IMR-90 (cell line): ENCODE measurements at regions not wholly inside any gene's neighbourhood (a gene's known extent, or its start where the extent isn't known, plus 50 kb on each side); places are given as distances from the start of the nearest gene placed in this dataset.

ENCODE experiments used
- ATAC-seq: fragments of 200-7000 bp; cut with Tn5 transposase; 2 replicates; pipeline ENCODE4 v1.9.1; 2020; ENCODE audit warnings: low read depth, mild to moderate bottlenecking, moderate library complexity
- BruUV-seq: library from RNA; stranded (reverse); fragments of 400-500 nt; replicated peaks from 2 replicates; lab custom pipeline; 2021; lab: Mats Ljungman, UMichigan
- CTCF ChIA-PET: fragments of 300-600 bp; formaldehyde crosslinking; extraction: SDS; loops from one replicate; lab custom pipeline; 2021; ENCODE audit warnings: antibody characterized with exemption; lab: Yijun Ruan, JAX
- POLR2A ChIA-PET: fragments of 300-600 bp; sonication (Branson Sonifier 250); formaldehyde crosslinking; loops from one replicate; lab custom pipeline; 2022; ENCODE audit warnings: antibody characterized with exemption; ENCODE audit not compliant: unreplicated experiment; lab: Charles Lee
- DNase-seq: peaks from one replicate; pipeline ENCODE4 v3.0.0; 2013
- H2AFZ ChIP-seq: replicated peaks from 2 replicates; pipeline ENCODE3; 2013; ENCODE audit warnings: low read length, mild to moderate bottlenecking; ENCODE audit not compliant: poor library complexity
- H2AK5ac ChIP-seq: 2 replicates; pipeline ENCODE4 v1.6.1; 2013; ENCODE audit warnings: low read depth, low read length, inconsistent platforms
- H2AK9ac ChIP-seq: replicated peaks from 2 replicates; pipeline ENCODE3; 2013; ENCODE audit warnings: mild to moderate bottlenecking, low read depth, low read length, moderate library complexity; ENCODE audit not compliant: poor library complexity
- H2BK120ac ChIP-seq: 2 replicates; pipeline ENCODE4 v1.6.1; 2013; ENCODE audit warnings: low read depth, low read length, inconsistent platforms
- H2BK15ac ChIP-seq: 3 replicates; pipeline ENCODE4 v1.6.1; 2013; ENCODE audit warnings: low read depth, low read length, inconsistent platforms
- H2BK20ac ChIP-seq: 2 replicates; pipeline ENCODE4 v1.6.1; 2013; ENCODE audit warnings: low read depth, mild to moderate bottlenecking, inconsistent platforms, low read length, moderate library complexity
- H2BK5ac ChIP-seq: 2 replicates; pipeline ENCODE4 v1.6.1; 2013; ENCODE audit warnings: mild to moderate bottlenecking, low read depth, low read length, inconsistent platforms; ENCODE audit not compliant: poor library complexity, severe bottlenecking
- H3K14ac ChIP-seq: replicated peaks from 2 replicates; pipeline ENCODE4 v1.6.1; 2013; ENCODE audit warnings: low read depth, low read length, inconsistent platforms
- H3K18ac ChIP-seq: 2 replicates; pipeline ENCODE4 v1.6.1; 2013; ENCODE audit warnings: low read depth, low read length, control low read depth
- H3K23ac ChIP-seq: 2 replicates; pipeline ENCODE4 v1.6.1; 2013; ENCODE audit warnings: low read depth, low read length, inconsistent platforms
- H3K27ac ChIP-seq: 2 replicates; pipeline ENCODE4 v1.5.1; 2013; ENCODE audit warnings: mild to moderate bottlenecking, control low read depth, low read length; ENCODE audit not compliant: insufficient read depth
- H3K27me3 ChIP-seq: 2 replicates; pipeline ENCODE4 v1.6.1; 2013; ENCODE audit warnings: low read length; ENCODE audit not compliant: control insufficient read depth, insufficient read depth
- H3K36me3 ChIP-seq: 2 replicates; pipeline ENCODE4 v1.6.1; 2013; ENCODE audit warnings: low read length, mixed read lengths; ENCODE audit not compliant: control insufficient read depth, insufficient read depth
- H3K4ac ChIP-seq: 2 replicates; pipeline ENCODE4 v1.6.1; 2013; ENCODE audit warnings: low read depth, low read length, inconsistent platforms
- H3K4me1 ChIP-seq: 2 replicates; pipeline ENCODE4 v1.6.1; 2013; ENCODE audit warnings: low read length, mixed read lengths; ENCODE audit not compliant: control insufficient read depth, insufficient read depth
- H3K4me2 ChIP-seq: 2 replicates; pipeline ENCODE4 v1.6.1; 2013; ENCODE audit warnings: low read depth, mild to moderate bottlenecking, control low read depth, low read length, moderate library complexity
- H3K4me3 ChIP-seq: 2 replicates; pipeline ENCODE4 v1.5.1; 2013; ENCODE audit warnings: low read depth, mild to moderate bottlenecking, control low read depth, low read length, moderate library complexity; ENCODE audit not compliant: insufficient read depth
- H3K56ac ChIP-seq: 2 replicates; pipeline ENCODE4 v1.6.1; 2013; ENCODE audit warnings: low read length, inconsistent platforms; ENCODE audit not compliant: insufficient read depth; ENCODE audit errors: extremely low read depth
- H3K79me1 ChIP-seq, 2 experiments: 2 replicates each; pipeline ENCODE4 v1.6.1; 2013; ENCODE audit warnings: low read length in 2 of 2, inconsistent platforms in 1 of 2, low read depth in 1 of 2
- H3K9ac ChIP-seq: 2 replicates; pipeline ENCODE4 v1.6.1; 2013; ENCODE audit warnings: low read depth, low read length, control low read depth
- H3K9me1 ChIP-seq: 2 replicates; pipeline ENCODE4 v1.6.1; 2013; ENCODE audit warnings: low read length, inconsistent platforms; ENCODE audit not compliant: insufficient read depth
- H3K9me3 ChIP-seq: 2 replicates; pipeline ENCODE4 v1.6.1; 2013; ENCODE audit warnings: low read length; ENCODE audit not compliant: control insufficient read depth, insufficient read depth
- H4K20me1 ChIP-seq: 2 replicates; pipeline ENCODE4 v1.6.1; 2013; ENCODE audit warnings: low read length, inconsistent platforms; ENCODE audit not compliant: insufficient read depth
- H4K5ac ChIP-seq: 2 replicates; pipeline ENCODE4 v1.6.1; 2013; ENCODE audit warnings: mild to moderate bottlenecking, low read depth, low read length, control low read depth
- H4K8ac ChIP-seq, 2 experiments: 2 replicates each; pipeline ENCODE4 v1.6.1; 2013; ENCODE audit warnings: low read depth in 2 of 2, low read length in 2 of 2, control low read depth in 1 of 2, inconsistent platforms in 1 of 2
- H4K91ac ChIP-seq: 2 replicates; pipeline ENCODE4 v1.6.1; 2013; ENCODE audit warnings: low read depth, low read length, inconsistent platforms; ENCODE audit not compliant: insufficient read depth
- MAZ ChIP-seq: IDR thresholded peaks from 2 replicates; pipeline ENCODE4 v1.6.1; 2012; ENCODE audit warnings: low read depth, mild to moderate bottlenecking, low read length, improper control_type of control experiment, moderate library complexity, borderline replicate concordance
- RCOR1 ChIP-seq: IDR thresholded peaks from 2 replicates; pipeline ENCODE4 v1.6.1; 2012; ENCODE audit warnings: mild to moderate bottlenecking, low read length, improper control_type of control experiment; ENCODE audit not compliant: insufficient replicate concordance
- WGBS, 2 experiments: methylation state at CpG; one replicate each; pipeline versions ENCODE4 v1.1.5 to v1.1.7; 2013; ENCODE audit warnings: missing lambda C conversion rate in 2 of 2; ENCODE audit not compliant: insufficient read length in 1 of 2; ENCODE audit errors: extremely low coverage in 2 of 2; 5-methylcytosine and 5-hydroxymethylcytosine counted together
- dilution Hi-C: fragments of 300-500 bp; cut with HindIII; formaldehyde crosslinking; loops from one replicate; pipeline ENCODE4 v1.14.3; 2018; ENCODE audit warnings: low sequenced_read_pairs; ENCODE audit not compliant: unreplicated experiment
- in situ Hi-C: fragments of 300-500 bp; cut with MboI; formaldehyde crosslinking; loops from 3 replicates; pipeline ENCODE4 v1.14.3; 2019; ENCODE audit warnings: low sequenced_read_pairs, inconsistent platforms, mixed read lengths
- intact Hi-C: fragments of 100-400 bp; cut with micrococcal nuclease; formaldehyde crosslinking; loops from 2 replicates; pipeline ENCODE4 v1.10.0; 2022

GRCh38 chr17:62897706-62898105 lies 68.3 kb upstream of the TANC2 start:
- no peak overlapping the region for H4K8ac ChIP-seq
- no peak overlapping the region for H3K4ac ChIP-seq
- no peaks in the 10 kb centered on the region for H3K9me1 ChIP-seq
- H3K27me3 ChIP-seq = no peaks in the 10 kb centered on the region
- H3K4me1 ChIP-seq = 0 out of 2 replicates have a peak, but pooled peaks cover 3% of the 10 kb centered on the region
- no peak overlapping the region for H3K9ac ChIP-seq
- no peak overlapping the region for H3K4me2 ChIP-seq
- in situ Hi-C loops = no loop called here
- no peak overlapping the region for H3K27ac ChIP-seq
- H3K18ac ChIP-seq = no peak overlapping the region
- no peak overlapping the region for H3K4me3 ChIP-seq
- H3K14ac ChIP-seq = no peak overlapping the region
- no peak overlapping the region; the same call in 2 of the 3 replicates for H2BK15ac ChIP-seq
- ChIA-PET CTCF (no interaction called here), POLR2A (no interaction called here)
- no peak overlapping the region for H2BK120ac ChIP-seq
- no peak overlapping the region for H4K91ac ChIP-seq
- no TSS peak for BruUV-seq
- no CpG with 5 or more reads among the region's 2 CpGs for WGBS, 2 experiments
- no peak overlapping the region for H2BK5ac ChIP-seq
- H2BK20ac ChIP-seq = no peak overlapping the region
- dilution Hi-C loops = no loop called here
- H3K23ac ChIP-seq = no peak overlapping the region
- intact Hi-C loops = no loop called here
- ATAC-seq (no peak), DNase-seq (no peak)
- no peaks in the 10 kb centered on the region for H3K36me3 ChIP-seq
- no peaks in the 10 kb centered on the region for H4K20me1 ChIP-seq
- no peaks in the 10 kb centered on the region for H3K9me3 ChIP-seq
- no peak overlapping the region for H2AFZ ChIP-seq
- no peak overlapping the region for H2AK9ac ChIP-seq
- no peak overlapping the region for H2AK5ac ChIP-seq
- no peak overlapping the region for H4K5ac ChIP-seq
- H3K56ac ChIP-seq = no peak overlapping the region
- TF ChIP-seq MAZ = no peak
- no peak for TF ChIP-seq RCOR1
- H3K79me1 ChIP-seq = no peaks in the 10 kb centered on the region
